AG09319 (cell line): ENCODE measurements at regions not wholly inside any gene's neighbourhood (a gene's known extent, or its start where the extent isn't known, plus 50 kb on each side); places are given as distances from the start of the nearest gene placed in this dataset.
A peak's percentile ranks its signal among the peaks of the same experiment; 100 is the strongest.
"Not testable (repeated sequence)": the region's sequence is repeated elsewhere in the genome, so short reads cannot be mapped to it uniquely, and the experiment has no call there.

Experiments
- DNase-seq: peaks from one replicate; pipeline ENCODE4 v3.0.0-alpha.2; 2010; ENCODE audit warnings: low read depth; ENCODE audit errors: extremely low read depth
- TF ChIP-seq, protein P1 (sequence below): IDR thresholded peaks from 2 replicates; pipeline ENCODE4 v1.5.1; 2011; ENCODE audit warnings: low read depth, mild to moderate bottlenecking, inconsistent platforms, low read length, moderate library complexity

DNA sequence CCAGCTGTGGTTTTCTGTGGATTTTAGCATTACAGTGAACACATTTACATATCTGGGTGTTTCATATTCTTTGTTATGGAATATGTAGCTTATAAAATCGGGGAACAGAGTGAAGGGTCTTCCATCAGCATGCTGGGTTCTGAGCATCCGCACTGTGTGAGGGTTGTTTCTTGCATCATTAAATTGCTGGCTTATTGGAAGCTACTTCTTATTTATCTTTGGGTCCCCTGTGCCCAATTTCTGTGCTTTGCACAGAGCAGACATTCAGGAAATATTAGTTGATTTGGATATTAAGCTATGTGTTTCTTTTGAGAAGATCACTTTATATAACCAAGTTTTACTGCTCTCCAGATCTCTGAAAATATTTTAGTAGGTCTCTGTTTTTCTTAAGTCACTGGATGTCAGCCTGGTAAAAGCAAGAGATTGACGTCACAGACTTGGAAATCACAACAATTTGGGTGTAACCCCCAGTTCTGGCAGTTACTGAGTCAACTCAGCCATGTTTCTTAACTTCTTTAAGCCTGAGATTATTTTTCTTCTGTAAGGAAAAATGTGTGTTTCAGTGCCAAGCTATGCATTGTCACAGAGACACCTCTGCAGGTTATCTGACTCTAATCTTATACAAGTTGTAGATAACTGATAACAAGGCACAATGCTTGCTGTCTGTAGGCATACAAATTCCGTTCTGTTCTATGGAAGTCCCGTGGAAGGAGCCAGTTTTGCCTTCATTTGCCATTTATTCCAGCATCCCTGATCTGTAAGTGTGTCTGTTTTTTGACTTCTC lies 258.3 kb upstream of the KAZN start:
- DNase-seq = peak; percentile 40
- TF ChIP-seq, protein P1, sequence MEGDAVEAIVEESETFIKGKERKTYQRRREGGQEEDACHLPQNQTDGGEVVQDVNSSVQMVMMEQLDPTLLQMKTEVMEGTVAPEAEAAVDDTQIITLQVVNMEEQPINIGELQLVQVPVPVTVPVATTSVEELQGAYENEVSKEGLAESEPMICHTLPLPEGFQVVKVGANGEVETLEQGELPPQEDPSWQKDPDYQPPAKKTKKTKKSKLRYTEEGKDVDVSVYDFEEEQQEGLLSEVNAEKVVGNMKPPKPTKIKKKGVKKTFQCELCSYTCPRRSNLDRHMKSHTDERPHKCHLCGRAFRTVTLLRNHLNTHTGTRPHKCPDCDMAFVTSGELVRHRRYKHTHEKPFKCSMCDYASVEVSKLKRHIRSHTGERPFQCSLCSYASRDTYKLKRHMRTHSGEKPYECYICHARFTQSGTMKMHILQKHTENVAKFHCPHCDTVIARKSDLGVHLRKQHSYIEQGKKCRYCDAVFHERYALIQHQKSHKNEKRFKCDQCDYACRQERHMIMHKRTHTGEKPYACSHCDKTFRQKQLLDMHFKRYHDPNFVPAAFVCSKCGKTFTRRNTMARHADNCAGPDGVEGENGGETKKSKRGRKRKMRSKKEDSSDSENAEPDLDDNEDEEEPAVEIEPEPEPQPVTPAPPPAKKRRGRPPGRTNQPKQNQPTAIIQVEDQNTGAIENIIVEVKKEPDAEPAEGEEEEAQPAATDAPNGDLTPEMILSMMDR = no peak

DNA sequence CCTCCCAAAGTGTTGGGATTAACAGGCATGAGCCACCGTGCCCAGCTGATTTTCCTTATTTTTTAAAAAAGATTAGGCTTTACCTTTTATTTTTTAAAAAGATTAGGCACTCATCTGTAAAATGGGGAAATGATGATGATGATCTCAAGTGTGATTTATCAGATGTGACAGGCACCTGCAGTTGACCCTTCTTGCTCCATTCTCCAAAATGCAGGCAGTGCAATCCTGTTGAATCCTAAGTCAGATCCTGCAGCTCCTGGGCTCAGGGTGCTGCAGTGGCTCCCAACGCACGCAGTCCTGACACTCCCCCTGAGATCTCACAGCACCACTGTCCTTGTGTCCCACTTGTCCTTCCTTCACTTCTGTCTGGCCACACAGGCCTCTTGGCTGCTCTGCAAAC lies 257.3 kb upstream of the KAZN start:
- TF ChIP-seq, protein P1 = no peak

DNA sequence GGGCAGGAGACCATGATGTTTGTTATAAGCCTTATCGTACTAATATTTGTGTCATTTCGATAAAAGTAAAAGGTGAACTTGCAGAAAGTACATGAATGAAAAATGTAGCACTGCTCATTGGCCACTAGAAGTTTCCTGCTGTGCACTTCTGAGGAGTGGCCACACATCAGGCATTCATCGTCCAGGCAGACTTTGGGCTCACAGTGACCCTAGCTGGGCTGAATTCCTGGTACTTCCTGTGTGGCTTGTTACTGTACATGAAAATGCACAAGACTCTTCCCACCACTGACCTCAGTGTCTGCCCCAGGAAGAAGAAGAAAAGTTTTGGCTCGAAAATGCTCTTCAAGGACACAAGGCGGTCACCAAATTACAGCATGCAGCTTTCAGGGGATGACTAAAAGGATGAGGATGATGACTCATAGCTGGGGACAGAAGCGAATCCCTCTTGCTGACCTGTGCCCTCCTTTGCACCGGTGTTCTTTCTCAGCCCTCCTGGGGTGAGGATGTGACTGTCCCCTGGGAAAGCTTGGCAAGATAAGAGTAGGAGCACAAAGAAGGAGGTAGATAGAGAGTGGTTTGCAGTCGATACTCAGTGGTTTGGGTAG lies 252.4 kb upstream of the KAZN start:
- TF ChIP-seq, protein P1 = no peak
- no peak for DNase-seq

More for the DNA sequence above, 257.3 kb upstream of the KAZN start:
- no peak for DNase-seq

DNA sequence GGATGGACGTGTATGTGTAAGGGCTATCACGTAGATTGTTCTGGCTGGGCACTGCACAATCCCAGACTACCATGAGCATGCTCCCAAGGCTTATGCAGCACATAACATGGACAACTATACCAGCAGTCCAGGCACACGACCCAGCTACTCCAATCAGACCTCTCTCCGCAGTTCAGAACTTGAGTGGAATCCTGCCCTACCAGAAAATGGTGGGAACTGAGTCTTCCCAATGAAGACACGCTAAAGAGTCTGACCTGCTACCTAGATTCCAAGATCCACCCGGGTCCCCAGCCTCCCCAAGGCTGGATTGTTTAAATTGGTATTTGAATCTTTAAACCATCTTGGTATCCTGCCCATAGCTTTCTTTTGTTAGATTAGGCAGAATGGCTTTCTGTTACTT lies 251.3 kb upstream of the KAZN start:
- TF ChIP-seq, protein P1 = no peak
- no peak for DNase-seq

DNA sequence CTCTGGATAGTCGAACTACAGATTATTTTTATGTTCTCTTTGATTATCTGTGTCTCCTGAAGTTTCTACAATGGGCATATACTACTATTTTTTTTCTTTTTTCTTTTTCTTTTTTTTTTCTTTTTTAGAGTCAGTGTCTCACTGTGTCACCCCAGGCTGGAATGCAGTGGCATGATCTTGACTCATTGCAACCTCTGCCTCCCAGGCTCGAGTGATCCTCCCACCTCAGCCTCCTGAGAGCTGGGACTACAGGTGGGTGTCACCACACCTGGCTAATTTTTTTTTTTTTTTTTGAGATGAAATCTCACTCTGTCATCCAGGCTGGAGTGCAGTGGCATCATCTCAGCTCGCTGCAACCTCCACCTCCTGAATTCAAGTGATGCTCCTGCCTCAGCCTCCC lies 250.7 kb upstream of the KAZN start:
- DNase-seq = no peak
- TF ChIP-seq, protein P1 = no peak

DNA sequence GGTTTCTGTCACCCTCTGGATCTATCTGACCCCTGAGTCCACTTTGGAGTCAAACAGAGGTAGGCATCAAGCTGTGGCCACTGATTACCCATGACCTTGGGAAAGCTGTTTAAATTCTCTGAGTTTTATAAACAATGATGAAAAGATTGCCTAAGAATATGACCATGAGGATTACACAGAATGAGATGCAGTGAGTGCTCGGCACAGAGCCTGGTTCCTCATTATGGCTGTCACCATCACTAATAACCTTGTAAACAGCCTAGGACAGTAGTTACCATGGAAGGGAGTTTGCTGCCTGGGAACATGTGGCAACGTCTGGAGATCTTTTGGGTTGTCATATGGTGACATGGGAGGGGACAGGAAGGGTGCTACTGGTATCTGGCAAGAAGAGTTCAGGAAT lies 248.3 kb upstream of the KAZN start:
- DNase-seq = peak; percentile 38
- TF ChIP-seq, protein P1 = no peak

DNA sequence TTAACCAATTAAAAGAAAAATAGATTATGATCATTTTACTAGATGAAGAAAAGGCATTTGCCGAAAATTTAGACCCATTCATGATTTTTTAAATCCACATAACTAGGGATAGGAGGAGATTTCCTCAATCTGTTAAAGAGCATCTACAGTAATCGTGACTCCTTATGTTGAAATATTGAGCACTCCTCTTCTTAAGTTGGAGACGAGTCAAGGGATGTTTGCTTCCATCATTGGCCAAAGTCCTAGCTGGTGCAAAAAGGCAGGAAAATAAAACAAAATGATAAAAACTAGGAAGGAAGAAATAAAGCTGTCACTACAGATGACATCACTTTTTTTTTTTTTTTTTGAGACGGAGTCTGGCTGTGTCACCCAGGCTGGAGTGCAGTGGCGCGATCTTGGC lies 245.6 kb upstream of the KAZN start:
- TF ChIP-seq, protein P1 = no peak
- DNase-seq = no peak

DNA sequence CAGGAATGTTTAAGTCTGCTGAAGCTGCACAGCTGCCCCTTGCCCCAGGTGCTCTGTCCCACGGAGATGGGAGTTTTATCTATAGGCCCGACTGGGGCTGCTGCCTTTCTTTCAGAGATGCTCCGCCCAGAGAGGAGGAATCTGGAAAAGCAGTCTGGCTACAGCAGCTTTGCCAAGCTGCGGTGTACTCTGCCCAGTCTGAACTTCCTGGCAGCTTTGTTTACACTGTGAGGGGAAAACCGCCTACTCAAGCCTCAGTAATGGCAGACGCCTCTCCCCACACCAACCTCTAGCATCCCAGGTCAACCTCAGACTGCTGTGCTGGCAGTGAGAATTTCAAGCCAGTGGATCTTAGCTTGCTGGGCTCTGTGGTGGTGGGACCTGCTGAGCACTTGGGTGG lies 237.5 kb upstream of the KAZN start:
- DNase-seq = not testable (repeated sequence)
